HCT116 (cell line): ENCODE measurements at regions not wholly inside any gene's neighbourhood (a gene's known extent, or its start where the extent isn't known, plus 50 kb on each side); places are given as distances from the start of the nearest gene placed in this dataset.

ENCODE experiments used
- ATAC-seq: fragments of 200-7000 bp; cut with Tn5 transposase; 2 replicates; pipeline ENCODE4 v1.9.1; 2020; ENCODE audit warnings: mild to moderate bottlenecking, moderate library complexity
- BruUV-seq: library from RNA; stranded (reverse); fragments of 400-500 nt; replicated peaks from 2 replicates; lab custom pipeline; 2021; lab: Mats Ljungman, UMichigan
- CTCF ChIA-PET: fragments of 300-600 bp; sonication (Branson Sonifier 250); formaldehyde crosslinking; loops from one replicate; lab custom pipeline; 2021; ENCODE audit warnings: antibody characterized with exemption; lab: Charles Lee
- POLR2A ChIA-PET: fragments of 300-600, 350-600 bp; sonication (Branson Sonifier 250); formaldehyde crosslinking; loops from one replicate; lab custom pipeline; 2021; ENCODE audit warnings: antibody characterized with exemption; lab: Charles Lee
- RAD21 ChIA-PET, 2 experiments: fragments of 300-600 bp; sonication (Branson Sonifier 250); formaldehyde crosslinking; loops; one replicate each; lab custom pipeline; 2023; ENCODE audit warnings: low total read pairs in 2 of 2; ENCODE audit not compliant: uncharacterized antibody in 2 of 2, unreplicated experiment in 2 of 2, low non-redundant PET in 1 of 2; lab: Charles Lee
- DNase-seq: peaks from one replicate; pipeline ENCODE4 v3.0.0-alpha.2; 2010; ENCODE audit warnings: low read depth, low spot score
- H2AFZ ChIP-seq: fragments of 200-600 bp; shearing (Covaris generic), sonication (generic); 2 replicates; pipeline ENCODE4 v1.6.1; 2017; ENCODE audit warnings: low read depth, mixed run types, mixed read lengths, antibody characterized with exemption, low read length; ENCODE audit not compliant: poor library complexity, severe bottlenecking
- H3K27ac ChIP-seq: 2 replicates; pipeline ENCODE4 v1.5.1; 2012; ENCODE audit warnings: low read depth, low read length
- H3K27me3 ChIP-seq: fragments of 200-600 bp; sonication (generic); 2 replicates; pipeline ENCODE4 v1.6.1; 2016; ENCODE audit warnings: mixed run types, low read length, mixed read lengths; ENCODE audit not compliant: insufficient read depth
- H3K36me3 ChIP-seq, 2 experiments: fragments of 200-500 bp in 1 of 2; fragments of 200-600 bp in 1 of 2; sonication (Bioruptor generic) in 1 of 2; sonication (generic) in 1 of 2; 2 replicates each; pipeline versions ENCODE4 v1.5.1 to v1.6.1; 2014 to 2016; ENCODE audit warnings: low read length in 2 of 2, inconsistent platforms in 1 of 2, mixed read lengths in 1 of 2, mixed run types in 1 of 2; ENCODE audit not compliant: insufficient read depth in 2 of 2, control insufficient read depth in 1 of 2
- H3K4me1 ChIP-seq, 2 experiments: fragments of 200-600 bp in 1 of 2; sonication (generic) in 1 of 2; 2 replicates each; pipeline versions ENCODE4 v1.5.1 to v1.6.1; 2012 to 2017; ENCODE audit warnings: low read length in 2 of 2, inconsistent platforms in 1 of 2, mild to moderate bottlenecking in 1 of 2, mixed read lengths in 1 of 2, mixed run types in 1 of 2, moderate library complexity in 1 of 2; ENCODE audit not compliant: insufficient read depth in 2 of 2, control insufficient read depth in 1 of 2
- H3K4me2 ChIP-seq: fragments of 200-600 bp; sonication (generic); 2 replicates; pipeline ENCODE4 v1.6.1; 2017; ENCODE audit warnings: mixed run types, low read length, mixed read lengths
- H3K4me3 ChIP-seq, 2 experiments: fragments of 200-600 bp in 1 of 2; sonication (generic) in 1 of 2; replicated peaks in 1 of 2; 2 replicates each; pipeline ENCODE4 v1.5.1; 2011 to 2016; ENCODE audit warnings: low read length in 2 of 2, control low read depth in 1 of 2, low read depth in 1 of 2, mild to moderate bottlenecking in 1 of 2, mixed read lengths in 1 of 2, mixed run types in 1 of 2
- H3K79me2 ChIP-seq: fragments of 200-600 bp; sonication (generic); 2 replicates; pipeline ENCODE4 v1.6.1; 2017; ENCODE audit warnings: mild to moderate bottlenecking, mixed run types, low read length, moderate library complexity, mixed read lengths; ENCODE audit not compliant: insufficient read depth
- H3K9ac ChIP-seq: fragments of 200-600 bp; sonication (generic); 2 replicates; pipeline ENCODE4 v1.6.1; 2016; ENCODE audit warnings: low read length, mixed read lengths
- H3K9me2 ChIP-seq: fragments of 200-600 bp; sonication (generic), shearing (Covaris generic); 2 replicates; pipeline ENCODE4 v1.6.1; 2017; ENCODE audit warnings: mixed run types, mild to moderate bottlenecking, moderate library complexity; ENCODE audit not compliant: insufficient read depth
- H3K9me3 ChIP-seq, 2 experiments: fragments of 200-500 bp in 1 of 2; fragments of 200-600 bp in 1 of 2; sonication (Bioruptor generic) in 1 of 2; sonication (generic) in 1 of 2; 2 replicates each; pipeline ENCODE4 v1.6.1; 2014 to 2017; ENCODE audit warnings: low read length in 2 of 2, mixed read lengths in 2 of 2, inconsistent platforms in 1 of 2, low read depth in 1 of 2, mild to moderate bottlenecking in 1 of 2, mixed run types in 1 of 2, moderate library complexity in 1 of 2; ENCODE audit not compliant: control insufficient read depth in 1 of 2, insufficient read depth in 1 of 2
- H4K20me1 ChIP-seq: fragments of 200-600 bp; sonication (generic), shearing (Covaris generic); 2 replicates; pipeline ENCODE4 v1.6.1; 2017; ENCODE audit warnings: mixed run types, mild to moderate bottlenecking, moderate library complexity; ENCODE audit not compliant: insufficient read depth
- CBX3 ChIP-seq: IDR thresholded peaks from 2 replicates; pipeline ENCODE4 v1.6.1; 2012; ENCODE audit warnings: low read depth
- CEBPB ChIP-seq: IDR thresholded peaks from 2 replicates; pipeline ENCODE4 v1.6.1; 2012; ENCODE audit warnings: low read depth
- EGR1 ChIP-seq: IDR thresholded peaks from 2 replicates; pipeline ENCODE4 v1.6.1; 2012; ENCODE audit warnings: low read depth
- ELF1 ChIP-seq: IDR thresholded peaks from 2 replicates; pipeline ENCODE4 v1.6.1; 2012; ENCODE audit warnings: low read depth, borderline replicate concordance
- EZH2 ChIP-seq: fragments of 200-600 bp; sonication (generic); IDR thresholded peaks from 2 replicates; pipeline ENCODE4 v1.6.1; 2017; ENCODE audit warnings: antibody characterized with exemption, mixed run types
- EZH2phosphoT487 ChIP-seq: fragments of 200-600 bp; IDR thresholded peaks from 2 replicates; pipeline ENCODE4 v1.6.1; 2018; ENCODE audit warnings: antibody characterized with exemption, borderline replicate concordance
- FOSL1 ChIP-seq: IDR thresholded peaks from 2 replicates; pipeline ENCODE4 v1.6.1; 2012; ENCODE audit warnings: low read depth
- JUND ChIP-seq: IDR thresholded peaks from 2 replicates; pipeline ENCODE4 v1.6.1; 2012
- POLR2A ChIP-seq: IDR thresholded peaks from 2 replicates; pipeline ENCODE4 v1.7.0; 2011; ENCODE audit warnings: borderline replicate concordance; ENCODE audit not compliant: insufficient read depth, insufficient read length; ENCODE audit errors: extremely low read depth
- POLR2AphosphoS5 ChIP-seq: IDR thresholded peaks from 2 replicates; pipeline ENCODE4 v1.6.1; 2011; ENCODE audit warnings: mild to moderate bottlenecking, low read depth, low read length, moderate library complexity
- RAD21 ChIP-seq: IDR thresholded peaks from 2 replicates; pipeline ENCODE4 v1.6.1; 2012; ENCODE audit warnings: low read depth, mild to moderate bottlenecking
- SIN3A ChIP-seq: IDR thresholded peaks from 2 replicates; pipeline ENCODE4 v1.6.1; 2012; ENCODE audit warnings: low read depth
- SRF ChIP-seq: IDR thresholded peaks from 2 replicates; pipeline ENCODE4 v1.6.1; 2012; ENCODE audit warnings: low read depth
- TCF7L2 ChIP-seq: IDR thresholded peaks from 2 replicates; pipeline ENCODE4 v1.7.0; 2011; ENCODE audit warnings: borderline replicate concordance, inconsistent platforms; ENCODE audit not compliant: insufficient read depth, insufficient read length; ENCODE audit errors: extremely low read depth
- YY1 ChIP-seq: IDR thresholded peaks from 2 replicates; pipeline ENCODE4 v1.6.1; 2011; ENCODE audit warnings: low read length, low read depth, moderate library complexity, mild to moderate bottlenecking; ENCODE audit not compliant: insufficient replicate concordance; ENCODE audit errors: extremely low read depth
- ZFX ChIP-seq: fragments of 450-650 bp; IDR thresholded peaks from 2 replicates; pipeline ENCODE4 v1.6.1; 2017
- ZNF274 ChIP-seq: fragments of 200-500 bp; sonication (Bioruptor generic); IDR thresholded peaks from 2 replicates; pipeline ENCODE4 v1.6.1; 2014; ENCODE audit warnings: mild to moderate bottlenecking, low read depth, low read length, inconsistent platforms
- intact Hi-C: fragments of 100-400 bp; cut with micrococcal nuclease; formaldehyde crosslinking; loops from 2 replicates; pipeline ENCODE4 v1.10.0; 2022
- TF ChIP-seq, protein P1 (sequence below): IDR thresholded peaks from 2 replicates; pipeline ENCODE4 v1.6.1; 2012
- TF ChIP-seq, protein P2 (sequence below): IDR thresholded peaks from 2 replicates; pipeline ENCODE4 v1.6.1; 2012; ENCODE audit warnings: low read depth
- TF ChIP-seq, protein P3 (sequence below), 3 experiments: fragments of 200-600 bp in 1 of 3; sonication (generic) in 1 of 3; IDR thresholded peaks in 2 of 3; conservative IDR thresholded peaks in 1 of 3; 2 replicates each; pipeline ENCODE4 v1.5.1; 2012 to 2017; ENCODE audit warnings: low read depth in 2 of 3, low read length in 2 of 3, antibody characterized with exemption in 1 of 3, borderline replicate concordance in 1 of 3, control low read depth in 1 of 3, mild to moderate bottlenecking in 1 of 3, mixed read lengths in 1 of 3, mixed run types in 1 of 3, moderate library complexity in 1 of 3; ENCODE audit not compliant: insufficient read depth in 1 of 3

DNA sequence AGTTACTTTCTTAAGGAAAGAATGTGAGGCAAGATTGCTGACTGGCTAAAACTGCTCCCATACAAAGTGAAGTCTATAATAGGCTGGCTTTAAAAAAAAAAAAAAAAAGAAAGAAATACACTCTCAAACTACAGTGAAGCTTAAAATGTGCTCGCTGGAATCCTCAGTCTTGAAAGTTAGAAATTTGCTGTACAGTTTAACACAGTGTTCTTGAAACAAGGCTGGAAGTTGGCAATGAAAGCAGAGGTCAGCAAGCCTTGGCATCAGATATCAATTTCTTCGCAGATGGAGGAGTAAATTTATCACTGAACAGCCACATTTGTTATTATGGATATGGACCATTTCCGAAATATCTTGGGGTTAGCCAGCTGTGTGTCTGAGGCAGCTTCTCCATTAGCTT lies 392.9 kb downstream of the ZNF516 start:
- Histone ChIP-seq H3K36me3 (no peaks in the 10 kb centered on the region), H3K27me3 (no peaks in the 10 kb centered on the region; the same call in 1 of the 2 replicates), H2AFZ (no peak overlapping the region), H3K4me3 (no peak overlapping the region), H3K79me2 (no peaks in the 10 kb centered on the region), H3K9me3 (no peaks in the 10 kb centered on the region), H4K20me1 (no peaks in the 10 kb centered on the region; the same call in 1 of the 2 replicates), H3K4me1 (no peaks in the 10 kb centered on the region), H3K9ac (no peak overlapping the region), H3K27ac (no peak overlapping the region), H3K9me2 (no peaks in the 10 kb centered on the region), H3K4me2 (no peak overlapping the region)
- CTCF ChIA-PET: no interaction called here
- intact Hi-C loops: no loop called here
- RAD21 ChIA-PET: no interaction called here
- DNase-seq: no peak
- TF ChIP-seq ELF1 (no peak), SIN3A (no peak), JUND (no peak), POLR2A (no peak), CEBPB (no peak), YY1 (no peak), ZFX (no peak), SRF (no peak), FOSL1 (no peak), EGR1 (no peak), EZH2 (no peak), ZNF274 (no peak), POLR2AphosphoS5 (no peak), EZH2phosphoT487 (no peak), TCF7L2 (no peak), CBX3 (no peak), RAD21 (no peak)
- TF ChIP-seq, protein P1, sequence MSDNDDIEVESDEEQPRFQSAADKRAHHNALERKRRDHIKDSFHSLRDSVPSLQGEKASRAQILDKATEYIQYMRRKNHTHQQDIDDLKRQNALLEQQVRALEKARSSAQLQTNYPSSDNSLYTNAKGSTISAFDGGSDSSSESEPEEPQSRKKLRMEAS: no peak
- TF ChIP-seq, protein P2, sequence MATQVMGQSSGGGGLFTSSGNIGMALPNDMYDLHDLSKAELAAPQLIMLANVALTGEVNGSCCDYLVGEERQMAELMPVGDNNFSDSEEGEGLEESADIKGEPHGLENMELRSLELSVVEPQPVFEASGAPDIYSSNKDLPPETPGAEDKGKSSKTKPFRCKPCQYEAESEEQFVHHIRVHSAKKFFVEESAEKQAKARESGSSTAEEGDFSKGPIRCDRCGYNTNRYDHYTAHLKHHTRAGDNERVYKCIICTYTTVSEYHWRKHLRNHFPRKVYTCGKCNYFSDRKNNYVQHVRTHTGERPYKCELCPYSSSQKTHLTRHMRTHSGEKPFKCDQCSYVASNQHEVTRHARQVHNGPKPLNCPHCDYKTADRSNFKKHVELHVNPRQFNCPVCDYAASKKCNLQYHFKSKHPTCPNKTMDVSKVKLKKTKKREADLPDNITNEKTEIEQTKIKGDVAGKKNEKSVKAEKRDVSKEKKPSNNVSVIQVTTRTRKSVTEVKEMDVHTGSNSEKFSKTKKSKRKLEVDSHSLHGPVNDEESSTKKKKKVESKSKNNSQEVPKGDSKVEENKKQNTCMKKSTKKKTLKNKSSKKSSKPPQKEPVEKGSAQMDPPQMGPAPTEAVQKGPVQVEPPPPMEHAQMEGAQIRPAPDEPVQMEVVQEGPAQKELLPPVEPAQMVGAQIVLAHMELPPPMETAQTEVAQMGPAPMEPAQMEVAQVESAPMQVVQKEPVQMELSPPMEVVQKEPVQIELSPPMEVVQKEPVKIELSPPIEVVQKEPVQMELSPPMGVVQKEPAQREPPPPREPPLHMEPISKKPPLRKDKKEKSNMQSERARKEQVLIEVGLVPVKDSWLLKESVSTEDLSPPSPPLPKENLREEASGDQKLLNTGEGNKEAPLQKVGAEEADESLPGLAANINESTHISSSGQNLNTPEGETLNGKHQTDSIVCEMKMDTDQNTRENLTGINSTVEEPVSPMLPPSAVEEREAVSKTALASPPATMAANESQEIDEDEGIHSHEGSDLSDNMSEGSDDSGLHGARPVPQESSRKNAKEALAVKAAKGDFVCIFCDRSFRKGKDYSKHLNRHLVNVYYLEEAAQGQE: no peak
- TF ChIP-seq, protein P3, sequence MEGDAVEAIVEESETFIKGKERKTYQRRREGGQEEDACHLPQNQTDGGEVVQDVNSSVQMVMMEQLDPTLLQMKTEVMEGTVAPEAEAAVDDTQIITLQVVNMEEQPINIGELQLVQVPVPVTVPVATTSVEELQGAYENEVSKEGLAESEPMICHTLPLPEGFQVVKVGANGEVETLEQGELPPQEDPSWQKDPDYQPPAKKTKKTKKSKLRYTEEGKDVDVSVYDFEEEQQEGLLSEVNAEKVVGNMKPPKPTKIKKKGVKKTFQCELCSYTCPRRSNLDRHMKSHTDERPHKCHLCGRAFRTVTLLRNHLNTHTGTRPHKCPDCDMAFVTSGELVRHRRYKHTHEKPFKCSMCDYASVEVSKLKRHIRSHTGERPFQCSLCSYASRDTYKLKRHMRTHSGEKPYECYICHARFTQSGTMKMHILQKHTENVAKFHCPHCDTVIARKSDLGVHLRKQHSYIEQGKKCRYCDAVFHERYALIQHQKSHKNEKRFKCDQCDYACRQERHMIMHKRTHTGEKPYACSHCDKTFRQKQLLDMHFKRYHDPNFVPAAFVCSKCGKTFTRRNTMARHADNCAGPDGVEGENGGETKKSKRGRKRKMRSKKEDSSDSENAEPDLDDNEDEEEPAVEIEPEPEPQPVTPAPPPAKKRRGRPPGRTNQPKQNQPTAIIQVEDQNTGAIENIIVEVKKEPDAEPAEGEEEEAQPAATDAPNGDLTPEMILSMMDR (IDR thresholded peaks at IDR 0.05 in 2 of 3, conservative IDR thresholded peaks at IDR 0.05 in 1 of 3; ENCODE audit: borderline replicate concordance in 1 of 3, insufficient read depth in 1 of 3, low read depth in 2 of 3, low read length in 2 of 3): no peak
- no TSS peak for BruUV-seq
- POLR2A ChIA-PET: no interaction called here
- no peak for ATAC-seq
